Memory B cell (primary cell): ENCODE measurements at regions not wholly inside any gene's neighbourhood (a gene's known extent, or its start where the extent isn't known, plus 50 kb on each side); places are given as distances from the start of the nearest gene placed in this dataset.
"Not testable (repeated sequence)": the region's sequence is repeated elsewhere in the genome, so short reads cannot be mapped to it uniquely, and the experiment has no call there.

Experiments
- ATAC-seq: fragments of 150-1000 bp; cut with Tn5 transposase; 2 replicates; pipeline ENCODE4 v1.10.0; 2021; ENCODE audit warnings: low read depth, mild to moderate bottlenecking, moderate library complexity
- DNase-seq, 2 donors: peaks; one replicate each; pipeline ENCODE4 v3.0.0; 2022; ENCODE audit warnings: low spot score in 2 of 2
- H3K27ac Mint-ChIP-seq: one replicate; pipeline ENCODE4 v1.8.0; 2022; ENCODE audit warnings: mild to moderate bottlenecking, moderate library complexity, mixed read lengths
- H3K27me3 Mint-ChIP-seq: one replicate; pipeline ENCODE4 v1.8.0; 2022; ENCODE audit warnings: mixed read lengths
- H3K36me3 Mint-ChIP-seq: one replicate; pipeline ENCODE4 v1.8.0; 2022; ENCODE audit warnings: mild to moderate bottlenecking, mixed read lengths
- H3K4me1 Mint-ChIP-seq: one replicate; pipeline ENCODE4 v1.8.0; 2022; ENCODE audit warnings: mixed read lengths
- H3K4me3 Mint-ChIP-seq: one replicate; pipeline ENCODE4 v1.8.0; 2022; ENCODE audit warnings: mild to moderate bottlenecking, moderate library complexity, mixed read lengths
- H3K9me3 Mint-ChIP-seq: one replicate; pipeline ENCODE4 v1.8.0; 2022; ENCODE audit warnings: mixed read lengths

- Mint-ChIP-seq H3K4me1 (no peaks in the 10 kb centered on the region), H3K4me3 (no peak overlapping the region)
Observed at GRCh38 chr4:79772510-79772909, 300.5 kb downstream of the ANTXR2 start.

GRCh38 chr4:79764120-79764519 is 308.9 kb downstream of the ANTXR2 start:
- DNase-seq (no peak), ATAC-seq (no peak)
- Mint-ChIP-seq H3K4me3 (no peak overlapping the region), H3K36me3 (peaks cover 2% of the 10 kb centered on the region), H3K9me3 (peaks cover 8% of the 10 kb centered on the region), H3K27me3 (peaks cover 2% of the 10 kb centered on the region), H3K4me1 (no peaks in the 10 kb centered on the region), H3K27ac (no peak overlapping the region)

More at GRCh38 chr4:79772510-79772909, 300.5 kb downstream of the ANTXR2 start:
- DNase-seq (no peak), ATAC-seq (no peak)
- Mint-ChIP-seq H3K27me3 (peaks cover 2% of the 10 kb centered on the region), H3K36me3 (peaks cover 5% of the 10 kb centered on the region), H3K9me3 (peaks cover 17% of the 10 kb centered on the region), H3K27ac (no peak overlapping the region)

DNA sequence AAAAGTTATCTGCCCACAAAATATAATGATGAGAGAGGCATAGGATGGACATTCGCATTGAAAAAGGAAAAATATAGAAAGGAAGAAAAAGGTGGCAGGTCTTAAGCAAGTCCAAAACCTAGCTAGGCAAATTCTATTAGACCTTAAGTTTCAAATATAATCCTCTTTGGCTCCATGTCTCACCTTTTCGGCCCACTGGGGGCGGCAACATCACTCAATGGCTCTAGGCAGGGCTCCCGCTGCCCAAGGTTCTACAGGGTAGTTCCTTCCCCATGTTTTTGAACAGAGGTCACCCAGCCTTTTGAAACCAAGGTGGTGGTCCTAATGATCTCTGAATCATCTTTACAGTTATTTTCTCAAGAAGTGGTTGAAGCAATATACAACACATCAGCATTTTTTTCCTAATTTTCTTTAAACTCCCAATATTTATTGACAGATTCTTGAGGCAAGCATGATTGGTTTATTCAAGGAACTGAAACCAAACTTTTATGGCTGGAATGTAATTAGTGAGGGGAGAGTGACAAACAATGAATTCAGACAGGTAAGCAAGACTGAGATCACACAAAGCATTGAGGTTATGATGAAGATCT is 309.4 kb downstream of the ANTXR2 start:
- Mint-ChIP-seq H3K36me3 (peaks cover 2% of the 10 kb centered on the region), H3K4me1 (no peaks in the 10 kb centered on the region), H3K27me3 (peaks cover 2% of the 10 kb centered on the region), H3K9me3 (peaks cover 8% of the 10 kb centered on the region), H3K27ac (no peak overlapping the region), H3K4me3 (no peak overlapping the region)
- no peak for DNase-seq
- no peak for ATAC-seq

DNA sequence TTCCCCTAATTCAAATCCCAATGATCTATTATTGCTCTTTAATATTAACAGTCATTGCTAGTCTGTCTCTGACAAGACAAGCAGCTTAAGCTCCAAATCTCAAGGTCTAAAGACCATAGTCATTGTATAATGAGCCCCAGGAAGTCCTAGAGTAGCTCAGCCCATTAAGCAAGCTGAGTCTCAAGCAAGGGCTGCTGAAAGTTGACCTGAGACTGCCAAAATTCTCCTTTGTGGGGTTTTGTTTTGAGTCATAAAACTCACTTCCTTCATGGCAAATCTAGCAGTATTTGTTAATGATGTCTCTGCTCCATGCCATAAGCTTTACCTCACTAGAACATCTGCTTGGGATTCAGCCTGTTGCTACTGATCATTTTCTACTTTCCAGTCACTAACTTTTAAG is 313.2 kb downstream of the ANTXR2 start:
- H3K27ac Mint-ChIP-seq: no peak overlapping the region
- H3K4me1 Mint-ChIP-seq: no peaks in the 10 kb centered on the region
- H3K9me3 Mint-ChIP-seq: peaks cover 1% of the 10 kb centered on the region
- H3K27me3 Mint-ChIP-seq: peaks cover 2% of the 10 kb centered on the region
- no peak overlapping the region for H3K4me3 Mint-ChIP-seq
- DNase-seq (no peak), ATAC-seq (no peak)
- no peaks in the 10 kb centered on the region for H3K36me3 Mint-ChIP-seq

DNA sequence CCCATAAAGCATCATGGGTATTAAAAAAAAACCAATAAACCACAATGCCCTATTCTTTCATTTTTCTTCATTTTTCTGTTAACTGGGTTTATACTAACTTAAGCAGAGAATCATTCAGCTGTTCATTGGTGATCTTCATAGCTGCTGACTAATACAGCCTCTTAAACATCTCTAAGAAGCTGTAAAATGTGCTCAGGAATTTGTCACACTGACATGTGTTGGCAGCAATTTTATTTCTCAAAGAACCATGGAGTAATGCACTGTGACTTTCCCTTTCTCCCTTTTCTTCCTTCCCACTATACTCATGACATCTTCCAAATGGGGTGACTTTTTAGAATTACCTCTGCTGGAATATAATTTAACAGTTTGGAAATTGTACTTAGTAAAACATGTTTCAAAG is 315.4 kb downstream of the ANTXR2 start:
- Mint-ChIP-seq H3K27me3 (no peaks in the 10 kb centered on the region), H3K4me1 (no peaks in the 10 kb centered on the region), H3K9me3 (peaks cover 1% of the 10 kb centered on the region)

GRCh38 chr4:79756140-79756895 is 316.7 kb downstream of the ANTXR2 start:
- H3K9me3 Mint-ChIP-seq: peaks cover under 1% of the 10 kb centered on the region
- ATAC-seq: no peak
- no peaks in the 10 kb centered on the region for H3K4me1 Mint-ChIP-seq
- H3K27ac Mint-ChIP-seq: no peak overlapping the region
- no peak overlapping the region for H3K4me3 Mint-ChIP-seq
- no peaks in the 10 kb centered on the region for H3K36me3 Mint-ChIP-seq
- no peaks in the 10 kb centered on the region for H3K27me3 Mint-ChIP-seq
- DNase-seq: no peak

More for the DNA sequence above, 315.4 kb downstream of the ANTXR2 start:
- H3K36me3 Mint-ChIP-seq: no peaks in the 10 kb centered on the region
- ATAC-seq (no peak), DNase-seq (no peak)
- H3K27ac Mint-ChIP-seq: no peak overlapping the region
- H3K4me3 Mint-ChIP-seq: no peak overlapping the region

DNA sequence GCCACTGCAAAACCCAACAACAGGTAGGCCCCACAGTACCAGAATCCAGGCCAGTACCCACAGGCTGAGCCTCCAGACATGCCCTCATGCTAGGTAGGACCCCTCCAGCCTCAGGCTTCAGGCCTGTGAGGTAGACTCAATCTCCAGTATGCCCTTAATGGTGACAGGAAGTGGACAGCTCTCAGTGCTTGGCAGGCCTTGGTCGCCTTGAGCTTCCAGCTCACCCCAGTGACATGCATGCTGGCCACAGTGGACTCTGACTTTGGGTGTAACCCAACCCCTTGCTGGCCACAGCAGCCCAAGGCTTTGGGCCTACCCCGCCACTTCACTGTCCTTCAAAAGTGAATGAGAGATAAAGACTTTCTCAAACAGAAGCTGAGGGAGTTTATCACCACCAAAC is 324.2 kb downstream of the ANTXR2 start:
- Mint-ChIP-seq H3K4me1 (no peaks in the 10 kb centered on the region), H3K9me3 (no peaks in the 10 kb centered on the region), H3K27me3 (peaks cover 3% of the 10 kb centered on the region), H3K36me3 (no peaks in the 10 kb centered on the region), H3K27ac (no peak overlapping the region), H3K4me3 (no peak overlapping the region)
- ATAC-seq (no peak), DNase-seq (no peak)

DNA sequence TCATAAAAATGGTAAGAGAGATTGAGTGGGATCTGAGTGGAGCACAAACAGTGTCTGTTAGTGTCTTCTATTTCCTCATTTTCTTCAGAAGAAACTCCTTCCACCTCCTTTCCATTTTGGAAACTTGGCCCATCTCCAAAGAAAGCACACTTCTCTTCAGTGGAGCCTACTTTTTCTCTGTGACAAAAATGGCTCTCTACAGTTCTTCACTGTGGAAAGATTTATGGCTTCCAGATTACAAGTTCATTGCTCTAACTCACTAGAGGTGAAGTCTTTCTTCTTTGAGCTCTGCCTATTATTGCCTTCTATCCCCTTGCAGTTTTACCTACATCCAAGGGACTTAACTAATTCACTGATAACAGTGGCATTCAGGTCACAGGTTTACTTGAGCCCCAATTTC is 325.8 kb downstream of the ANTXR2 start:
- Mint-ChIP-seq H3K4me3 (no peak overlapping the region), H3K36me3 (no peaks in the 10 kb centered on the region), H3K9me3 (no peaks in the 10 kb centered on the region), H3K27me3 (peaks cover 3% of the 10 kb centered on the region), H3K4me1 (no peaks in the 10 kb centered on the region), H3K27ac (no peak overlapping the region)
- DNase-seq (no peak), ATAC-seq (no peak)

GRCh38 chr4:79743014-79743413 is 330.0 kb downstream of the ANTXR2 start:
- no peak overlapping the region for H3K4me3 Mint-ChIP-seq
- H3K9me3 Mint-ChIP-seq: no peaks in the 10 kb centered on the region
- H3K27me3 Mint-ChIP-seq: peaks cover 4% of the 10 kb centered on the region
- no peaks in the 10 kb centered on the region for H3K4me1 Mint-ChIP-seq
- no peak for ATAC-seq
- H3K27ac Mint-ChIP-seq: no peak overlapping the region
- no peaks in the 10 kb centered on the region for H3K36me3 Mint-ChIP-seq
- DNase-seq: no peak

GRCh38 chr4:79739912-79740311 is 331.9 kb upstream of the GK2 start:
- Mint-ChIP-seq H3K36me3 (no peaks in the 10 kb centered on the region), H3K27ac (no peak overlapping the region), H3K4me1 (no peaks in the 10 kb centered on the region), H3K9me3 (no peaks in the 10 kb centered on the region), H3K4me3 (no peak overlapping the region), H3K27me3 (peaks cover 4% of the 10 kb centered on the region)
- ATAC-seq: no peak
- no peak for DNase-seq

DNA sequence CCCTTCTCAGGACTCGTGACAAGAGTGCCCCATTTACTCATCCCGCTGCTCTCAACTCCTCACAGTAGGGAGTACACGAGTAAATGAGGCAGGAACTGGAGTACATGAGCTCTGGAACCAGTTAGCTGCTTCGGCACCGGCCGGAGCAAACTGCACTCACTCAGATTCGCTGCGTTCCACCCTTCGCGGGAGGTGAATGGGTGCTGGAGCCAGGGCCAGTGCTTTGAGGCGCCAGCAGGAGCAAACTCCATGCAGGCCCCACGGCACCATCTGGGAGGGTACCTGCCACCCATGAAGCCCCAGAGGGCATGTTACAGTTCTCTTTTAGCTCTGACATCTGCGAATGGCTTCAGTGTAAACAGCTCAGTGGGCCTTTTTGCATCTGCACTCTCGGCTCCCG is 315.5 kb upstream of the GK2 start:
- Mint-ChIP-seq H3K27me3 (peaks cover 2% of the 10 kb centered on the region), H3K27ac (no peak overlapping the region), H3K4me1 (no peaks in the 10 kb centered on the region), H3K4me3 (no peak overlapping the region), H3K9me3 (no peaks in the 10 kb centered on the region), H3K36me3 (no peaks in the 10 kb centered on the region)
- DNase-seq (no peak), ATAC-seq (no peak)

GRCh38 chr4:79700356-79700755 is 292.3 kb upstream of the GK2 start:
- H3K27ac Mint-ChIP-seq: no peak overlapping the region
- DNase-seq (no peak), ATAC-seq (no peak)
- H3K4me1 Mint-ChIP-seq: no peaks in the 10 kb centered on the region
- H3K9me3 Mint-ChIP-seq: peaks cover 7% of the 10 kb centered on the region
- no peak overlapping the region for H3K4me3 Mint-ChIP-seq
- H3K27me3 Mint-ChIP-seq: peaks cover 7% of the 10 kb centered on the region
- peaks cover 2% of the 10 kb centered on the region for H3K36me3 Mint-ChIP-seq

GRCh38 chr4:79697444-79697843 is 289.4 kb upstream of the GK2 start:
- no peak overlapping the region for H3K27ac Mint-ChIP-seq
- DNase-seq (no peak), ATAC-seq (no peak)
- peaks cover 1% of the 10 kb centered on the region for H3K36me3 Mint-ChIP-seq
- H3K4me1 Mint-ChIP-seq: no peaks in the 10 kb centered on the region
- peaks cover 5% of the 10 kb centered on the region for H3K27me3 Mint-ChIP-seq
- H3K9me3 Mint-ChIP-seq: peaks cover 23% of the 10 kb centered on the region
- no peak overlapping the region for H3K4me3 Mint-ChIP-seq

GRCh38 chr4:79696534-79696933 is 288.5 kb upstream of the GK2 start:
- H3K4me1 Mint-ChIP-seq, H3K36me3 Mint-ChIP-seq, DNase-seq, ATAC-seq, H3K4me3 Mint-ChIP-seq, H3K27ac Mint-ChIP-seq, H3K27me3 Mint-ChIP-seq: not testable (repeated sequence)
- peaks cover 23% of the 10 kb centered on the region for H3K9me3 Mint-ChIP-seq

GRCh38 chr4:79695848-79696247 is 287.8 kb upstream of the GK2 start:
- ATAC-seq: no peak
- H3K4me1 Mint-ChIP-seq: no peaks in the 10 kb centered on the region
- H3K36me3 Mint-ChIP-seq: peaks cover 1% of the 10 kb centered on the region
- no peak overlapping the region for H3K4me3 Mint-ChIP-seq
- H3K9me3 Mint-ChIP-seq: peaks cover 23% of the 10 kb centered on the region
- peaks cover 5% of the 10 kb centered on the region for H3K27me3 Mint-ChIP-seq
- DNase-seq: no peak
- no peak overlapping the region for H3K27ac Mint-ChIP-seq
